Mammary epithelial cell (primary cell): ENCODE measurements at regions not wholly inside any gene's neighbourhood (a gene's known extent, or its start where the extent isn't known, plus 50 kb on each side); places are given as distances from the start of the nearest gene placed in this dataset.

Experiments
- EZH2 ChIP-seq: IDR thresholded peaks from 2 replicates; pipeline ENCODE4 v1.6.1; 2012; ENCODE audit warnings: low read length, inconsistent platforms, borderline replicate concordance
- TF ChIP-seq, protein P1 (sequence below), 2 donors: IDR thresholded peaks in 1 of 2; conservative IDR thresholded peaks in 1 of 2; 2 replicates each; pipeline ENCODE4 v1.5.1; 2011 to 2012; ENCODE audit warnings: inconsistent platforms in 2 of 2, low read length in 2 of 2, mild to moderate bottlenecking in 2 of 2, control low read depth in 1 of 2, low read depth in 1 of 2; ENCODE audit not compliant: insufficient read depth in 1 of 2; ENCODE audit errors: extremely low read depth in 1 of 2

DNA sequence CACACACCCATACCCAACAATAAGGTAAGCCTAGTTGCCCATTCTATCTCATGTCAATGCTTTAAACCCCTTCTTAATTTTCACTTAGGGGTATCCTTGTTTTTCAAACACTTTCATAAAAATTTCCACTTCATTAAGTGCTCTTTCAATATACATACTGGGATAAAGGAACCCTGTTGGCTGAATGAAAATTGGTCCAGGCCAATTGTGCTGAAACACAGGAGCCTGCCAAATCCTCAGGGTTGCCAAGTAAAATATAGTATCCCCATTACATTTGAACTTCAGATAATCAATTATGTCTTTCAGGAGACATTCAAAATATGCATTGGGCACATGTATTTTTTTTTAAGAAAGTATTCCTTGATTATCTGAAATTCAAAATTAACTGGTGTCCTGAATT lies 1131.1 kb downstream of the SLITRK1 start:
- TF ChIP-seq, protein P1, sequence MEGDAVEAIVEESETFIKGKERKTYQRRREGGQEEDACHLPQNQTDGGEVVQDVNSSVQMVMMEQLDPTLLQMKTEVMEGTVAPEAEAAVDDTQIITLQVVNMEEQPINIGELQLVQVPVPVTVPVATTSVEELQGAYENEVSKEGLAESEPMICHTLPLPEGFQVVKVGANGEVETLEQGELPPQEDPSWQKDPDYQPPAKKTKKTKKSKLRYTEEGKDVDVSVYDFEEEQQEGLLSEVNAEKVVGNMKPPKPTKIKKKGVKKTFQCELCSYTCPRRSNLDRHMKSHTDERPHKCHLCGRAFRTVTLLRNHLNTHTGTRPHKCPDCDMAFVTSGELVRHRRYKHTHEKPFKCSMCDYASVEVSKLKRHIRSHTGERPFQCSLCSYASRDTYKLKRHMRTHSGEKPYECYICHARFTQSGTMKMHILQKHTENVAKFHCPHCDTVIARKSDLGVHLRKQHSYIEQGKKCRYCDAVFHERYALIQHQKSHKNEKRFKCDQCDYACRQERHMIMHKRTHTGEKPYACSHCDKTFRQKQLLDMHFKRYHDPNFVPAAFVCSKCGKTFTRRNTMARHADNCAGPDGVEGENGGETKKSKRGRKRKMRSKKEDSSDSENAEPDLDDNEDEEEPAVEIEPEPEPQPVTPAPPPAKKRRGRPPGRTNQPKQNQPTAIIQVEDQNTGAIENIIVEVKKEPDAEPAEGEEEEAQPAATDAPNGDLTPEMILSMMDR (conservative IDR thresholded peaks at IDR 0.05 in 1 of 2, IDR thresholded peaks at IDR 0.05 in 1 of 2; ENCODE audit: extremely low read depth in 1 of 2, insufficient read depth in 1 of 2, low read depth in 1 of 2, low read length in 2 of 2) = no peak
- TF ChIP-seq EZH2 = no peak
